GM12892 (cell line): ENCODE measurements at regions not wholly inside any gene's neighbourhood (a gene's known extent, or its start where the extent isn't known, plus 50 kb on each side); places are given as distances from the start of the nearest gene placed in this dataset.

ENCODE experiments used
- POLR2A ChIP-seq: IDR thresholded peaks from 2 replicates; pipeline ENCODE4 v1.6.1; 2011; ENCODE audit warnings: low read depth, low read length, control low read depth
- POLR2AphosphoS5 ChIP-seq: IDR thresholded peaks from 2 replicates; pipeline ENCODE4 v1.6.1; 2011; ENCODE audit warnings: low read depth, low read length, control low read depth

- no peak for TF ChIP-seq POLR2AphosphoS5
- no peak for TF ChIP-seq POLR2A
Measured at GRCh38 chr20:39943336-39943735, 745.7 kb downstream of the MAFB start.
